GM18861 (cell line): ENCODE measurements at regions not wholly inside any gene's neighbourhood (a gene's known extent, or its start where the extent isn't known, plus 50 kb on each side); places are given as distances from the start of the nearest gene placed in this dataset.
"Not testable (repeated sequence)": the region's sequence is repeated elsewhere in the genome, so short reads cannot be mapped to it uniquely, and the experiment has no call there.

Source experiments
- ATAC-seq: cut with Tn5 transposase; IDR thresholded peaks from one replicate; pipeline ENCODE4 v1.9.1; 2021; ENCODE audit not compliant: unreplicated experiment

DNA sequence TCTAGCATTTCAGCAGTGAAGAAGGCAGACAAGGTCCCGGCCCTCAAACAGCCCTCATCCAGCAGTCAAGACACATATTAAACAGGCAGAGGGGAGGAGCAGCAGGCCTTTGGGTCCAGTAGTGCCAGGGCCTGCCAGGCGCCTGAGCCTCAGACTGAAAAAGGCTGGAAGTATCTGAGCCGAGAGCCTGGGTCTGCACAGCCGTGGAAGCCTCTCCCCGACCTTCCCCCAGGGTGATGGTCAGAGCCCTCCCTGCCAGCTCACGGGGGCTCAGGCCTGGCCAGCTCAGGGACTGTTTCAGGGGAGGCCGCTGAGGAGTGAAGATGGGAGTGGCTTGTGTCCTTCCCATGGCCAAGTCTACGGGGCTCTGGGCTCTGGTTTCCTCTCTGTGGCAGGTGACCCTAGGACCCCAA is 565.2 kb downstream of the PTPRU start:
- ATAC-seq: no peak

DNA sequence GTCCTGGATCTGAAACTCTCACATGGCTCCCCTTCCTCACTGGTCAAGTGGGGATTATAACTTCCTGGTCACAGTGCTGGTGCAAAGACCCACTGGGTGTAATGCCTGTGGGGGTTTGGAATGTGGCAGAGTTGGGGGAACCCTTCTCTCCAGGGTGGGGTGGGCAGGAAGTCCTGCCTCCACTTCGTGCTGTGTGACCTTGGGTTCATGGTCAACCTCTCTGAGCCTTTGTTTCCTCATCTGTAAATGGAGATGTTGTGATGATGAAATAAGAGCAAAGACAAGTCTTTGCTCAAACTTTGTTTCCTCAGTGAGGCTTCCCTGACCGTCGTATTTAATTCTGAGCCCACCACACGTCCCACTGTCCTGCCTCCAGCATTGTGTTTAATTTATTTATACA is 564.7 kb downstream of the PTPRU start:
- ATAC-seq: no peak

DNA sequence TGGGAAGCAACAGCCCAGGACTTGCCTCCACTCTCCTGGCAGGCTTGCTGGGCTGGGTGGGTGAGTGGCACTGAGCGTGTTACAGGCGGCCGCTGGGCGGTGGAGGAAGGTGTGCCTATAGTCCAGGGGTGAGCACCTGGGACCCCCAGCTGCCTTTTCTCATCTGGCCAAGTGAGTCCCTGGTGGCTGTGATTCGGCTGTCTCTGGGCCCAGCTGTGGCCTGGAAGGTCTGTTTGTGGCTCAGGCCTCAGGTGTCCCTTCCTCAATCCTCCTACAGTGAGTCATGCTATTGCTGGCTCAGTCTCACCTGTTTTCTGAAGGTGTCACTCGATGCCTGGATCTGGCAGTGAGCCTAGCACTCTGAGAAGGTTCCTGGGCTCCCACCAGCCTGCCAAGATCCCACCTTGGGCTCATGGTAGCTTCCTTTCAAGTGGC is 564.2 kb downstream of the PTPRU start:
- ATAC-seq: no peak

DNA sequence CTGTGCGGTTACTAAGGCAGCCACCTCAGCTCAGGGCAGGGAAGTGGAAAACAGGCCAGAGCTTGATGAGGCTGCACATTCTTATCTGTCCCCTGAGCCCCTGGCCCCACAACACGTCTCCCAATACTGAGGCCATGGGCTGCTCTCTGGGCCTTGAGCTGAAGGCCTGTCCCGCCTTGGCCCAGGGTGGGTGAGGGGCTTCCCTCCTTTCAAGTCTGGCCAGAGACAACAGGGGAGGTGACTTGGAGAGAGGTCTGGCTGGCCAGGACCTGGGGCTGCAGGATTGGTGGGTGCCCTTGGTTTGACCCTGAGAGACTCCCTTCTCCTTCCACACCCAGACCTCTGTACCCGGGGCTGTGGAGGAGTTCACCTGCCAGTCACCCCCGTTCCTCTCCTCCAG is 563.8 kb downstream of the PTPRU start:
- ATAC-seq: no peak

DNA sequence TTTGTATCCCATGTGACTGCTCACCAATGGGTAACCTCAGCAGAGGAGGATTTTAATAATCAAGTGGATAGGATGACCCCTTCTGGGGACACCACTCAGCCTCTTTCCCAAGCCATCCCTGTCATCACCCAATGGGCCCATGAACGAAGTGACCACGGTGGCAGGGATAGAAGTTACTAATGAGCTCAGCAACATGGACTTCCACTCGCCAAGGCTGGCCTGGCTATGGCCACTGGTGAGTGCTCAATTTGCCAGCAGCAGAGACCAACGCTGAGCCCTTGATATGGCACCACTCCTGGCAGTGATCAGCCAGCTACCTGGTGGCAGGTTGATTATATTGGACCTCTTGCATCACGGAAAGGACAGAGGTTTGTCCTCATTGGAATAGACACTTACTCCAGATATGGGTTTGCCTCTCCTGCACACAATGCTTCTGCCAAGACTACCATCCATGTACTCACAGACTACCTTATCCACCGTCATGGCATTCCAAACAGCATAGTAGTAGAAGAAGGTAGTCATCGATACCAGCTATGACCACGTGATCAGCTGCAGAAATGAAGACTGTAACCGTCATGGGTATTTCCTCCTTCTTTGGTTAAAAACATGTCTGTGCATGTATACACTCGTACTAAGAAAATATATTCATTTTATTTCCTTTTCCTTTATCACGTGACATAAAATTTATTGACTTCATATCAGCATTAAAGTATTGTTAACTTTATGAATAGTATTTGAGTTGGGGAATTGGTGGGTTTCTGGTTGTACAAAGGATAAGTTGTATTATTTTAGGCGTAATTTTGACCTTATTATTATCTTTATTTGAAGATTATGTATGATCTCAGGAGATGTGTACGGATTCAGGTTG is 562.6 kb downstream of the PTPRU start:
- ATAC-seq: no peak

DNA sequence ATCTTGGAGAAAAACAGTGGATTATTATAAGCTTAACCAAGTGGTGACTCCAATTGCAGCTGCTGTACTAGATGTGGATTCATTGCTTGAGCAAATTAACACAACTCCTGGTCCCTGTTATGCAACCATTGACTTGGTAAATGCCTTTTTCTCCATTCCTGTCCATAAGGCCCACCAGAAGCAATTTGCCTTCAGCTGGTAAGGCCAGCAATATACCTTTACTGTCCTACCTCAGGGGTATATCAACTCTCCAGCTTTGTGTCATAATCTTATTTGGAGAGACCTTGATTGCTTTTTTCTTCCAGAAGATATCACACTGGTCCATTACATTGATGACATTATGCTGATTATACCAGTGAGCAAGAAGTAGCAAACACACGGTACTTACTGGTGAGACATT is 560.8 kb downstream of the PTPRU start:
- ATAC-seq: not testable (repeated sequence)

DNA sequence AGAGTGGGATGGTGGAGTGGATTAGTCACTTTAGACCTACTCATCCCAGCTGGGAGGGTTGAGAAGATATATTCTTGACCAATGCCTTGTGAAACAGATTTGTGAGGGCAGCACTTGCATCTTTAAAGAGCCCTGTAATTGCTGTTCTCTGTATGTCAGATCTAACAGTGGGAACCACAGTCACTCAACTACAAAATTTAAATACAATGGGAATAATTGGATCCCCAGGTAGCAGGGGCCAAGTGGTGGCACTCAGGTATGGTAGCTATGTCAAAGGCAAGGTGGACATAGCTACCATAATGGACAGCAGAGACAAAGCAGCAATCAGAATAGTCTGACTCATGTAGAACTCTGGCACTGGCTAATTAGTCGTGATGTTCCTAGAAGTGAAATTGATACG is 559.6 kb downstream of the PTPRU start:
- not testable (repeated sequence) for ATAC-seq

DNA sequence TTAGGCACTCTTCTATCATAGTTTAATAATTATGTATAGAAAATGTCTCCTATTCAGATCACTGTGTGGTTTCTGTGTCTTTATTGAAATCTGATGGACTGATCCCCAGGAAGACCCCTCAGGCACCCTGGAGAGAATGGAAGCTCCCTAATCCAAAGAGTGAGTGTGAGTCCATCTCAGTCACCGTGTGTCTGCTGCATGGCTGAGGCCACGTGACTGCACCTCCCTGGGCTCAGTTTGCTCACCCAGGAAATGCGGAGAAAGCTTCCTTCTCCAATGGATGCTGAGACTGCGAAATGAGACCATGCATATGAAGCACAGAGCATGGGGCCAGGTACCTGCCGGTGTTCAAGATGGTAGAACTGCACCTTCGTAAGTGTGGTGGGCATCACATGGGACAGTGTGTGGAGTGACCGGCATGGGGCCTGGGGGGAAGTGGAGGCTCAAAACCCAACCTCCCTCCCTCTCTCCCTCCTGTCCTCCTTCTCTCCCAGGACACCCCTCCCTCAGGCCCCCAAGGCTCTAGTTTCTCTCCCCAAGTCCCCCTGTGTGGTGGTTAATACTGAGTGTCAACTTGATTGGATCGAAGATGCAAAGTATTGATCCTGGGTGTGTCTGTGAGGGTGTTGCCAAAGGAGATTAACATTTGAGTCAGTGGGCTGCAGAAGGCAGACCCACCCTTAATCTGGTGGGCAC is 557.5 kb downstream of the PTPRU start:
- ATAC-seq: no peak

DNA sequence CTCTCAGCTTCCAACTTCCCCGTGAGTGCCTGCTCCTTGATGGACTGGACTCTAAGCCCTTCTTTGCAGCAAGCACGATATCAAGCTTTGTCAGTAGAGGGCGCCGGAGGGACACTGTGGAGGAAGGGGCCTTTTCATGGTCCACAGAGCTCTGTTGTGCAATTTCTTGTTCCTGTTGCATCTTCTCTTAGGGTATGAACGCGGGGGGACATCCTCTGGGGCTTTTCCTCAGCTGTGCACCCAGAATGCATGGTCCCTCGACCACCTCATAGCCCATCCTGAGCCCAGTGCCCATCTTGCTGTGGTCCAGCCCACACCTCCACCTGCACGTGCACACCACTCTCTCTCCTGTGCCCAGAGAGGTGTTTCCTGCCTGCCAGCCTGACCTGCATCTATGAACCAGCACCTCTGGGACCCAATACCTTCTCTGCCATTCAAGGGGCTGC is 556.8 kb downstream of the PTPRU start:
- no peak for ATAC-seq

DNA sequence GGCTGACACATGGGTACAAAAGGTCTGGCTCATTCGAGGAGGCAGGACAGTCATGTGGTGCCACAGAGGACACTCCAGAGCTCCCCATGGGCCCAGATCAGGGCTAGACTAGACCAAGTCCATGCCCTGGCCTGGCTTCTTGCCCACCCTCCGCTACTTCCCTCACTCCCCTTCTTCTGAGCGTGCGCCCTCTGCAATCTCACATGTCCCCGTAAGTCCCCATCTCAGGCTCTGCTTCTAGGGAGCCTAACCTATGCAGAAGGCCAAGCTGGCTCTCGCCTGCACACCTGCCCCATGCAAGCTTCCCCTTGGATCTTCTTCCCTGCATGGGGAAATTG is 553.6 kb downstream of the PTPRU start:
- ATAC-seq: no peak

DNA sequence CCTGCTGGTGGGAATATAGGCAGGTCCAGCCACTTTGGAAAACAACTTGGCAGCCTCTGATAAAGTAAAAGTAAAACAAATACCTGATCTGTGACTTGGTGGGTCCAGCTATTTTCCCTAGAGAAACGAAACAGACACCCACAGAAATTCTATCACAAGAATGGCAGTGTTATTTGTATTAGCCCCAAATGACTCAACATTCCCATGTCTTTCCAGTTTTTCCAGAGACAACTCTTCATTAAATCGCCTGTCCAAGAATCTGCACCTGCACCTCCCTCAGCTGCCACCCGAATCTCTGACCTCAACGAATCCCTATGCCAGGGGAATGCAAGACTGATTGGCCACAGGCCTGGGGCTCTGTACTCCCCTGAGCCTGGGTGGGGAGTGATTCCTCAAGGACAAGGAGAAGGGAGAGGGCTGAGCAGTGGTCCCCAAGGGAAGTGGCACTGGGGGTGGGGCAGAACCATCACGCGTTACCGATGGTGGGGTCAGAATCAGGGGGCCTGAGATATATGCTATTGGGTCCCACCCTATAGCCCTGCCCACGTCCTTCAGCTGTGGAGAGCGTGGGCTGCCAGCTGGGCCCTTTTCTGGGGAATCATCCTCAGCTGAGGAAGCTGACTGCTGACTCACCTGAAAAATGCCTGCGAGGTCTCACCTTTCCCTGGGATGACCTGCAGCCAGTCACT is 553.0 kb downstream of the PTPRU start:
- no peak for ATAC-seq

DNA sequence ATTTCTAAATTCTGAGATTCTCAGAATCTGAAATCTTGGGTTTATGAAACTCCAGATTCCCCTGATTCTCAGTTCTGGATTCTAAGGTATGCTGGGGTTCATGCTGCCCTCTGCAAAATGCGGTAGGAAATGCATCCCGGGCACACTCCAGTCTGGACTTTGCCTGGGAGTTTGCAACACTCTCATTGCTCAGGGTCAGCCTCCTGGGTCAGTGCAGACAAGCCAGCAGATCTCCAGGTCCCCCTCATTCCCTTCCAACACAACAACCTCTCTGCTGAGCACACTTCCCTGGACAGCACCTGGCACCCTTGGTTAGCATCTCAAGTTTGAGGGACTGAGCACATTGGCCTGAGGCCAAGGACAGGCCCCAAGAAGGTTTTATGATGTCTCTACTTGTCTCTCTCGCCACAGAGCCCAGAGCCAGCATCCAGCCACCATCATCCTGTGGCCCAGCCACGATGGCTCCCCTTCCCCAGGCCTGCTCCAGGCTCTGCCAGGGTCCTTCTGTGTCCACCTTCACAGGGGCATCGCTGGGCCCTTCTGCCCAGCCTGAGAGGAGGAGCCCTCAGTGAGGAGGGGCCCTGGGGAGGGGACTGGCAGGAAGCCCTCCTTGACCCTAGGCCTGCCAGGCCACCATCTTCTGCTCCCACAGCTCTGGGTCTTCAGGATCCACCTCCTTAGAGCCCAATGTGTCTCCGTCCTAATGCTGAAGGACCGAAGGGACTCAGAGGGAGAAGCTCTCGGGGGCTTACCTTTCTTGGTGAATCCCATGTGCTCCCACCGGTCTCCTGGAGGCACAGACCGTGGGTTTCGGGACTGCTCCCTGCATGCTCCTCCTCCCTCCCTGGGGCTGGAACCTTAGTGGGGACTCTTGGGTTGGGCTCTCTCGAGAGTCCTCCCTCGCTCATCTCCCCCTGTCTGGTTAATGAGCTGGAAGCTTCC is 550.7 kb downstream of the PTPRU start:
- ATAC-seq: no peak

DNA sequence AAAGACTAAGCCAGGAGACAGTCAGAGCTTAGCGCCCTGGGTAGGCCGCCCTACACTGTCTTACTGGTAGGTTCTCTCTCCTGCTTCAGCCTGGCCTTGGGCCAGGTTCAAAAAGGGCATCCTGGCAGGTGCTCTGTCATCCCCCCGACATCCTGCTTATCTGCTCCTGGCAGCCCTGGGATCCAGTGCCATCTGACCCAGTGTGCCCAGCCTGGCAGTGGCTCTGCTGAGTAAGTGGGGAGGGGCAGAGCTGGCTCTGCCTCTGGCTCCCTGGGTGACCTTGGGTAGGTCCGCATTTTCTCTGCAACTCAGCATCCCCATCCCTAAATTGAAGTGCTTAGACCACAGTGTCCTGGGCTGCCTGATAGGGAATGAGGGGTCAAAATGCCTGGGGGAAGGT is 549.9 kb downstream of the PTPRU start:
- no peak for ATAC-seq

DNA sequence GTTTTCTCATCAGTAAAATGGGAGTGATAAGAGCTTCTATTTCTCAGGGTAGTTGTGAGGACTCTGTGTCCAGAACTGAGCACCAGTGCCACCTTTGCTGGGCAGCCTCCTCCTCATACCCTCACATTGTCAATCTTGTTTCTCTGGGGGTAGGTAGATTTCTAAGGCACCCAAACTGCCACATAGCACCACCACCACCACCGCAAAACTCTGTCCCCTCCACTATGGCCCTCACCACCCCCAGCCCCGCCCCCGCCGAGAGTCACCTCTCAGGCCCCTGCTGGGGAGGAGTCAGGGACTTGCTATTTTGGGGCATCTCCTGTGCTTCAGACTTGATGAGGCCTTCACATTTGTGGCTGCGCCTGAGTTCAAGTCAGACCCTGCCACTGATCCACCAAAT is 549.2 kb downstream of the PTPRU start:
- ATAC-seq: no peak

DNA sequence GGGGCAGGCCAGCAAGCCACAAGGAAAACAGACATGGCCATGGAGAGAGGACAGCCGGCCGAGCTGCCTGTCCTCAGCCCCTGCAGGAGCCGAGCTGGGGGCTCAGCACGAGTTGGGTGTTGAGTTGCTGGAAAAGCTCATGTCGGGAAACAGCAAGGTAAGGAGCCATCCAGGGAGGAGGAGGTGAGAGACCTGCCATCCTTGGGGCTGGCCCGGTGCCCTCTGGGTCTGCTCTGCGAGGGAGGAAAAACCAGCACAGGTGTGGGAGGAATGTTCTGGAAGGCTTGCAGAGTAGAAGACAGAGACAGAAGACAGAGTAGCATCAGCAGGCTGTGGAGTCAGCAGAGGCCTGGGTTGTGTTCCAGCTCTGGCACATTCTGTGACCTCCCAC is 548.8 kb downstream of the PTPRU start:
- no peak for ATAC-seq

DNA sequence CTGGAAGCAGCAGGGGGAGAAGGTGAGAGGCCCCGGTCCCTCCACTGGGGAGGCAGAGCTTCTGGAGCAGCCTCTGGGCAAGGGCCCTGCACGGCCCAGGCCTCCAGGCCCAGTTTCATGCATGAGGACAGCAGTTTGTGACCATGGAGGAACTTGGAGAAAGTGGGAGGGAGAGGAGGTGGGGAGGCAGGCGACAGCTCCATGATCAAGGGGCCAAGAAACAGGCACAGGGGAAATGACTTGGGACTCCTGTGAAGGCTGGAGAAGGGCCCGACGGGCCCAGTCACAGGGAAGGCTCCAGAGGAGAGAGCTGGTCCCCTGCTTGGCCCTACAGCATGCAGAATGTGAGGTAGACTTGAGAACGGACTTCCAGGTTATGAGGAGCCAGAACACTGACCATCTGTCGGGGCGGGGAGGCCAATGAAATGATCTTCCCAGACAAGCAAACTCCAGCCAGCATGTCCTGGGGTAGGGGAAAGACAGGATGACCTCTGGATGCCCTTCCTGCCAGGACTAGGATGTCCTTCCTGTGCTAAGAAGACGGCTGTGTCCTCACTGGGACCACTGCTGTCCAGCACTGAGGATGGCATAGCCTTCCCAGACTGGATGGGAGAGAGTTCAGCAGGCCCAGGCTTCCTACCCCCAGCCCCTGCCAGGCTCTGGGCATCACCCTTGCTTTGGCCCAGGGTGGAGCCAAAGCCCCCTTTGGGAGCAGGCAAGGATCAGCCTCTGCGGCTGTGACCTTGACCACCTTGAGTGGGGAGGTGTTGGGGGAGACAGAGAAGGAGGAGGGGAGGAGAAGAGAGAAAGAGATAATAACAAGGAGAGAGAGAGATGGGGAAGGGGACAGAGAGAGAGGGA is 548.2 kb downstream of the PTPRU start:
- no peak for ATAC-seq

DNA sequence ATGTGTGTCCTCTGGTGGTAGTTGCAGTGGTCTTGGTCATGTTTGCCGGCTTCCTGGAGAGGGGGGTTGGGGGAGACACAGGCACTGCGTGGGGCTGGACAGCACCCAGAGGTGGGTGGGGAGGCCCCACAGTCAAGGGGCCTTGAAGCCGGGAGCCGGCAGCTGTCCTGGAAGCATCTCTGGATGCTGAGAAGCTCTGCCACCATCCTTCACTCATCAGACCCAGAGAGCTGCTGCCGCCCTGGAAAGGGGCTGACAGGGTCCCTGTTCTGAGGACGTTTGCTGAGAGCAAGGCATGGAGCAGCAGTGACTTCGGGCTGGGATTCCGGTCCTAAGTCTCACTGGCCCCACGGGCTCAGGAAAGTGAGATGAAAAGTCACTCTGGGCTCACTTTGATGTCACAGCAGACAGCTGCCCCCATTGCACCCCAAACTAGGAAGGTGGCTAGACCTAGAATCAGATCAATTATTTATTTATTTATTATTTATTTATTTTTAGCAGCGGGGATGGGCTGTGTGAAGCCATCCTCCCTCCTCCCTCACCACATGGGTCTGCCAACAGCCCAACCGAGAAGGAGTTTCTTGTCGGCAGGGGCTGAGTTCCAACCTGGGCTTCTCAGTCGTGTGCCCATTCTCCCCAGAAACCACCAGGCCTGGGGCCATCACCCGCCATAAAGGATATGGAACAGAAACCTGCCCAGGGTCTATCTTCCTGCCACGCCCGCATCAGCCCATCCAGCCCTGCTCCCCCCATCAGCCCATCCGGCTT is 547.4 kb downstream of the PTPRU start:
- no peak for ATAC-seq

DNA sequence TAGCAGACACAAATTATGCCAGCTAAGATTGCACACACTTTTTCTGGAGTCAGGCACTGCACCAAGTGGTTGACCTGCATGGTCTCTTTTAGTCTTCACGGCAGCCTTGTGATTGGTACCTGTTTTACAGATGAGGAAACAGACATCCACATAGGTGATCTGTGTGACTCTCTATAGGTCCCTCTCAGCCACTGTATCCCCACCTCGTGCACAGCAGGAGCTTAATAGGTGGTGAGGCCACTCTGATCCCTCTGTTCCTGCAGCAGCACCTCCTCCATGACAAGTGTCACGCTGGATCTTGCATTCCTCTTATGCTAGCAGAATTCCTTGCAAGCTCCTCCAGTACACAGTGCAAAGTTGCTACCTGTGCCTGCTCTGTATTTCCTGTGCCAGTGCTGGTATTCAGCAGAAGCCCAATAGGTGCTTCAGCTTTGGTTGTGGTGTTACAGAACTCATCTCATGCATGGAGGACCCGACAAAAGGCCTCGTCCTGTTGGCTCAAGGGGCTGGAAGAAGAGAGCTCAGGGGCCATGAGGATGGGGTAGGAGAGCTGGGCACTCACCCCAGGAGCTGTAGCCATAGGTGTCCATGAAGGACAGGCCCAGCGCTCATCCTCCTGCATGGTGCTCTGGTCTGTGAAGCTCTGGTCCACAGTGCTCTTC is 546.7 kb downstream of the PTPRU start:
- ATAC-seq: no peak

DNA sequence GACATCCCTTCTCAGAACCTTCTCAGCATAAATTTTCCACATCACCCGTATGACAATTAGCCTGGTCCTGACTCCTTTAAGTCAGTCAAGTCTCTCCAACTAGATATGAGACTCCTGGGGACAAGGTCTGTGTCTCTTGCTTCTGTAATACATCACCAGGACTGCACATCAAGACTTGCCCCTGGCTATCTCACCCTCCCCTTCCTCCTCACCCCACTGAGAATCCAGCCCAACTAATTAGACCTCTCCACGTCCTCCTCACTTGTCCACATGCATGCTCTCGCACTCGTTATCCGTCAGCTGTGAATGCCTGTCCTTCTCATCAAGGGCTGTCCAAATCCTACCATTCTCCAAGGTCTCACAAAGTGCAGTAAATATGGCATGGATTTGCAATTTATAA is 542.8 kb downstream of the PTPRU start:
- ATAC-seq: no peak
